Left lobe of liver (tissue), 2 donors: ENCODE measurements at regions not wholly inside any gene's neighbourhood (a gene's known extent, or its start where the extent isn't known, plus 50 kb on each side); places are given as distances from the start of the nearest gene placed in this dataset.

Experiments used
- ATAC-seq: fragments of 200-7000 bp; cut with Tn5 transposase; one replicate; pipeline ENCODE4 v1.9.1; 2020; ENCODE audit warnings: mild to moderate bottlenecking, moderate library complexity
- DNase-seq: peaks from one replicate; pipeline ENCODE4 v3.0.0-alpha.2; 2020; ENCODE audit warnings: low spot score
- donor health status: DM: no; HTN: no; CAD: no; lungs with moderate emphysema.
- donor health status: DM: no; HTN: yes; CAD: no.

GRCh38 chr15:62977952-62978811 is 64.4 kb upstream of the TPM1 start:
- no peak for ATAC-seq
- DNase-seq = no peak

DNA sequence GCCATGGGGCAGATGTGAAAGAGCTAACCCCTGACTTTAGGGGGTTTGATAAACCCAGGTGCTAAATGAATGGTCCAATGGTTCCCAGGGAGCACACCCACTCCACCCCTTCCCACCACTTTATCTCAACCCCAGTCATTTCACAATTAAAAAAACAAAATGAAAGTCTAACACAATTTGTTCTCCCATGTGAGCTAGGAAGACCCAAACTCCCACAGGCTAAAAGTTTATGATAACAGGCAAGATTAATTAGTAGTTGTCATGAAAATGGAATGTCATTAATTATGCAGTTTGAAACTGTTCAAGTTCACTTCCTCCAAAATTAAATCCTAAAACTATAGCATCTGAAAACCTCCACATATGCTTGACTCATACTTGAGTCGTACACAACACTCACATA is 63.3 kb upstream of the TPM1 start:
- DNase-seq = no peak
- no peak for ATAC-seq

GRCh38 chr15:62981071-62981470 is 61.5 kb upstream of the TPM1 start:
- DNase-seq = no peak
- ATAC-seq = no peak

DNA sequence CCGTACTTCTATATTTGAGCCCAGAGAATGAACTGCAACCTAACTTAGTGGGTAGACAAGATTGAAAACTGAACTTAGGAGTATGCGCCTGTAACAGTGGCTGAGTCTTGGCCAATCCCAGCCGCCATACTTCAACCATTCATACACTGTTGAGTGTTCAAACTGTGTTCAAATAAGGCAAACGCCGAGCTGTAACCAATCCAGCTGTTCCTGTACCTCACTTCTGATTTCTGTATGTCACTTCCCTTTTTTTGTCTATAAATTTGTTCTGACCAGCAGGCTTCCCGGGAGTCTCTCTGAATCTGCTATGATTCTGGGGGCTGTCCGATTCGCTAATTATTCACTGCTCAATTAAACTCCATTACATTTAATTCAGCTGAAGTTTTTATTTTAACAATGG is 58.6 kb upstream of the TPM1 start:
- DNase-seq (no peak), ATAC-seq (no peak)

DNA sequence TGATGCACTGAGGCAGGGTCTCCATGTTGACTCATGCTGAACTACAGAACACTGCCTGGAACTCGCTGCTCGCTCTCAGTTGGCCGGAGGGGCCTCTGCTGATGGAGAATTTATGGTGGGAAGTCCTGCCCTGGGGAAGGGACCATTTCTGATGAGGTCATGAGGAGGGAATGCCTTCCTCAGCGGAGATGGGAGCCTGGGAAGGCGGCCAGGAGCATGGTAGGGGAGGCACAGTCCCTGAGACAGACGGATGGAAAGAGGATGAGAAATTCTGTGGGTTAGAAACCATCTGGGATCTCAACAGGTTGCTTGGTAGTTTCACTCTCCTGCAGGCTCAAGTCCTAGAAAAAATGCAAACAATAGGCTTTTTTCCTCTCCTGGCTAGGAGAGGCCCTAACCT is 56.8 kb upstream of the TPM1 start:
- no peak for ATAC-seq

DNA sequence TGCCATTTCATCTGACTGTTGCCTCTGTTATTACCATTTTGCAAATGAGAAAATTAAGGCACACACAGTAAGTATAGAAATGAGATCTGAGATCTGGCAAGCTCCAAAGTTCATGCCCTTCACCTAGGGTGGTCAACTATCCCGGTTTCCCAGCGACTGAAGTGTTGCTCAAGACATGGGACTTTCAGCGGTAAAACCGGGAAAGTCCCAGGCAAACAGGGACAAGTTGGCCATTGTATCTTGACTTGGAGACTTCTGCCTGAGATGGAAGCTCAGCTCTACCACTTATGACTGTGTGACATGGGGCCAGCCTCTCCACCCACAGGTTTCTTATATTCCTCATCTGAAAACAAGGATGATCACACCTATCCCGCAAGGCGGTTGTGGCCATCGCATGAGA is 55.6 kb upstream of the TPM1 start:
- ATAC-seq = no peak

More for the DNA sequence above, 56.8 kb upstream of the TPM1 start:
- no peak for DNase-seq

DNA sequence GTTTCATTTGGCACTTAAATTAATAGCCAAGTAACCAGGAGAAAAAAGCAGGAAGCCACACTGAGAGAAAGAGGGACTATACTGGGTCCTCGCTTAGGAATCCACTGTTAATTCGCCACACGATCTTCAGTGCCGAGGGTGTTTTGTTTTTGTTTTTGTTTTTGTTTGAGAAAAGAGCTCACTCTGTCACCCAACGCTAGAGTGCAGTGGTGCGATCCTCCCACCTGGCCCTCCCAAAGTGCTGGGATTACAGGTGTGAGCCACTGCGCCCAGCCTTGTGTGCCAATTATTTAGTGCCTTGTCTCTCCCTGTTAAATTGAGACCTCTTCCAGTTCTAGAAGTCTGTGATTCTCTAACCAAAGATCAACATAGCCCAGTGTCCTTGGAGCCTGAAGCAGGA is 53.8 kb upstream of the TPM1 start:
- no peak for DNase-seq
- ATAC-seq = no peak

More for the DNA sequence above, 55.6 kb upstream of the TPM1 start:
- no peak for DNase-seq

- DNase-seq (no peak), ATAC-seq (no peak)
These were observed 53.0 kb upstream of the TPM1 start for GRCh38 chr15:62989366-62990055.

GRCh38 chr15:62991698-62992097 is 50.8 kb upstream of the TPM1 start:
- DNase-seq = no peak
- no peak for ATAC-seq

DNA sequence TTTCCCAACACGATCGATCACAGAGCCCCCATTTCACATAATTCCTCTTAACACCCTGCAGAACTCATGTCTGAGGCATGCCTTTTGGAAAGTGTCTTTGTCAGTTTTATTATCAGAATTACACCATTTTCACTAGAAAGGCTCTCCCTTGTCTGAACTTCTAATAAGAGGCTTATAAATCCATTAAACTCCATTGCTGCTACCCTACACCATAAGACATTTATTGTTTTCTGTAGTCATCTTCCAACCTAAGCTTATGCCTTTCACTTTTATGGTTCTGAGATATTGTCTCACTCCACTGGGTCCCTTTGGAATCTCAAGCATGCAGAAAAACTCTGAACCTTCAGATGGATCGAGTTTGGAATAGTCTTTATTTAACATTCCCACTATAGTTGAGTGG is 50.2 kb upstream of the TPM1 start:
- no peak for ATAC-seq

More for the DNA sequence above, 50.2 kb upstream of the TPM1 start:
- DNase-seq = no peak
